Liver (tissue), 3 donors: ENCODE measurements at regions not wholly inside any gene's neighbourhood (a gene's known extent, or its start where the extent isn't known, plus 50 kb on each side); places are given as distances from the start of the nearest gene placed in this dataset.
"Not testable (repeated sequence)": the region's sequence is repeated elsewhere in the genome, so short reads cannot be mapped to it uniquely, and the experiment has no call there.

Source experiments
- ATF3 ChIP-seq: IDR thresholded peaks from 2 replicates; pipeline ENCODE4 v1.6.1; 2016; ENCODE audit warnings: antibody characterized with exemption
- CTCF ChIP-seq: fragments of 150-350 bp; IDR thresholded peaks from 2 replicates; pipeline ENCODE4 v1.5.1; 2017; ENCODE audit warnings: improper control_type of control experiment, low read depth, low read length; ENCODE audit not compliant: missing input control
- GABPA ChIP-seq, 2 donors: IDR thresholded peaks in 1 of 2; conservative IDR thresholded peaks in 1 of 2; 2 replicates each; pipeline ENCODE4 v1.6.1; 2016; ENCODE audit warnings: antibody characterized with exemption in 2 of 2, mild to moderate bottlenecking in 1 of 2, moderate library complexity in 1 of 2
- JUND ChIP-seq, 2 donors: IDR thresholded peaks; 2 replicates each; pipeline ENCODE4 v1.6.1; 2016; ENCODE audit warnings: antibody characterized with exemption in 2 of 2
- MAX ChIP-seq: IDR thresholded peaks from 2 replicates; pipeline ENCODE4 v1.6.1; 2016; ENCODE audit warnings: antibody characterized with exemption
- NR2F2 ChIP-seq: IDR thresholded peaks from 2 replicates; pipeline ENCODE4 v1.6.1; 2016; ENCODE audit warnings: antibody characterized with exemption
- RAD21 ChIP-seq, 2 donors: IDR thresholded peaks; 2 replicates each; pipeline ENCODE4 v1.6.1; 2016; ENCODE audit warnings: antibody characterized with exemption in 2 of 2, mild to moderate bottlenecking in 2 of 2
- REST ChIP-seq: IDR thresholded peaks from 2 replicates; pipeline ENCODE4 v1.6.1; 2016; ENCODE audit warnings: antibody characterized with exemption, mild to moderate bottlenecking
- SP1 ChIP-seq: IDR thresholded peaks from 2 replicates; pipeline ENCODE4 v1.6.1; 2018; ENCODE audit warnings: antibody characterized with exemption, mild to moderate bottlenecking
- TAF1 ChIP-seq: conservative IDR thresholded peaks from 2 replicates; pipeline ENCODE4 v1.6.1; 2016; ENCODE audit warnings: antibody characterized with exemption, mild to moderate bottlenecking
- YY1 ChIP-seq: IDR thresholded peaks from 2 replicates; pipeline ENCODE4 v1.6.1; 2016; ENCODE audit warnings: antibody characterized with exemption, mild to moderate bottlenecking
- ZBTB33 ChIP-seq: IDR thresholded peaks from 2 replicates; pipeline ENCODE4 v1.6.1; 2016; ENCODE audit warnings: antibody characterized with exemption
- donor health status: healthy.
- donor health status: healthy.

- TF ChIP-seq JUND (IDR thresholded peaks at IDR 0.05); CTCF; ZBTB33; ATF3; GABPA (IDR thresholded peaks at IDR 0.05 in 1 of 2, conservative IDR thresholded peaks at IDR 0.05 in 1 of 2); REST; SP1; NR2F2; YY1; MAX; RAD21 (IDR thresholded peaks at IDR 0.05); TAF1: not testable (repeated sequence)
Observed at GRCh38 chr11:11201302-11201701, 151.7 kb downstream of the CSNK2A3 start.
